Pancreas (tissue), 10 donors: ENCODE measurements at regions not wholly inside any gene's neighbourhood (a gene's known extent, or its start where the extent isn't known, plus 50 kb on each side); places are given as distances from the start of the nearest gene placed in this dataset.

Source experiments
- ATAC-seq, 4 donors: fragments of 200-7000 bp; cut with Tn5 transposase; one replicate each; pipeline versions ENCODE4 v1.8.0 to v1.9.1; 2020; ENCODE audit warnings: mild to moderate bottlenecking in 4 of 4, moderate library complexity in 4 of 4
- DNase-seq, 6 donors: peaks; one replicate each; pipeline ENCODE4 v3.0.0-alpha.2; 2020
- FAIRE-seq: peaks from 2 replicates; lab custom pipeline; 2012; peaks lifted over from hg19 to GRCh38; lab: Jason Lieb, UNC
- H3K27ac ChIP-seq, 4 donors: fragments of 200-600 bp; sonication (generic); 1 replicate in 3 of 4; 2 replicates in 1 of 4; pipeline versions ENCODE4 v1.5.0 to v1.8.0; 2020
- H3K27me3 ChIP-seq, 4 donors: fragments of 200-600 bp; one replicate each; pipeline ENCODE4 v1.8.0; 2021
- H3K36me3 ChIP-seq, 3 donors: fragments of 200-600 bp; sonication (generic) in 1 of 3; one replicate each; pipeline versions ENCODE4 v1.5.0 to v1.8.0; 2020 to 2021
- H3K4me1 ChIP-seq, 3 donors: fragments of 200-600 bp; one replicate each; pipeline ENCODE4 v1.8.0; 2021
- H3K4me3 ChIP-seq, 4 donors: fragments of 200-600 bp; sonication (generic) in 2 of 4; one replicate each; pipeline versions ENCODE4 v1.5.0 to v1.8.0; 2020 to 2021
- H3K9me3 ChIP-seq, 4 donors: fragments of 200-600 bp; one replicate each; pipeline ENCODE4 v1.8.0; 2021
- CTCF ChIP-seq, 4 donors: fragments of 200-600 bp; sonication (generic) in 3 of 4; IDR thresholded peaks; one replicate each; pipeline versions ENCODE4 v1.5.0 to v1.8.0; 2021; ENCODE audit warnings: antibody characterized with exemption in 4 of 4
- WGBS, 2 donors: extraction: QIAGEN DNeasy Blood & Tissue Kit; methylation state at CpG; one replicate each; pipeline ENCODE4 v1.1.7; 2013; 5-methylcytosine and 5-hydroxymethylcytosine counted together
- intact Hi-C, 3 donors: fragments of 100-400 bp; cut with DNase I; formaldehyde crosslinking; loops; one replicate each; pipeline versions ENCODE4 v1.11.1 to v1.14.2; 2022
- donor health status: healthy with polysubstance abuse.
- donor health status: DM: no; HTN: no; CAD: no; lungs with moderate emphysema.
- donor health status: DM: no; HTN: no; CAD: no.
- donor health status: control.
- donor health status: control.
- donor health status: Bipolar disorder and iron deficiency.
- donor health status: DM: yes; HTN: yes; CAD: no.
- donor health status: DM: no; HTN: no; CAD: no.
- donor health status: DM: no; HTN: no; CAD: no.
- donor health status: DM: yes; HTN: yes; CAD: no.

DNA sequence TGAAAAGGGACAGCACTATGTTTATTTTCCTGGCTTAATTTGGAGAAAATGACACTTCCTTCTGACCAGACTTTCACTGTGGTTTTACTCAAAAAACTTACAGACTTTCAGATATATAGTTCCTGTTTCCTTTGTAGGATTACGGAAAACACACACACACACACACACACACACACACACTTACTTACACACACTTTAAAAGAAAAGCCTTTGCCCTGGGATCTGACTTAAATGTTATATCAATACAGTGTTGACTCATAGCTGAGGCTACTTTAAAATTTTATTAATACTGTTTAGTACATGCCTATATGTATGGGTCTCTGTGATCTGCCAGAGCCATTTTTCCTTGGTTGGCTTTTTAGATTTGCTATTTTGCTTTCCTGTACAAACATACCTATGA, 758.3 kb downstream of the DNAH5 start:
- Histone ChIP-seq H3K4me3 (no peak overlapping the region), H3K36me3 (no peaks in the 10 kb centered on the region), H3K4me1 (no peaks in the 10 kb centered on the region), H3K9me3 (no peaks in the 10 kb centered on the region), H3K27ac (no peak overlapping the region), H3K27me3 (no peaks in the 10 kb centered on the region)
- intact Hi-C loops: no loop called here
- FAIRE-seq: no peak
- no peak for ATAC-seq
- WGBS, 2 donors: 72 to 82% methylated on average over 1 of the region's 1 CpG
- no peak for TF ChIP-seq CTCF (IDR thresholded peaks at IDR 0.05)
- DNase-seq: no peak

- no peaks in the 10 kb centered on the region for H3K9me3 ChIP-seq
- WGBS, 2 donors: 77 to 84% methylated on average over 5 of the region's 5 CpGs
- DNase-seq (no peak), FAIRE-seq (no peak), ATAC-seq (no peak)
- H3K36me3 ChIP-seq: no peaks in the 10 kb centered on the region
- no peak for TF ChIP-seq CTCF (IDR thresholded peaks at IDR 0.05)
- intact Hi-C loops: no loop called here
- no peaks in the 10 kb centered on the region for H3K27me3 ChIP-seq
- no peak overlapping the region for H3K27ac ChIP-seq
- H3K4me3 ChIP-seq: no peak overlapping the region
- no peaks in the 10 kb centered on the region for H3K4me1 ChIP-seq
These were observed 764.9 kb downstream of the DNAH5 start for GRCh38 chr5:13179407-13180087.

DNA sequence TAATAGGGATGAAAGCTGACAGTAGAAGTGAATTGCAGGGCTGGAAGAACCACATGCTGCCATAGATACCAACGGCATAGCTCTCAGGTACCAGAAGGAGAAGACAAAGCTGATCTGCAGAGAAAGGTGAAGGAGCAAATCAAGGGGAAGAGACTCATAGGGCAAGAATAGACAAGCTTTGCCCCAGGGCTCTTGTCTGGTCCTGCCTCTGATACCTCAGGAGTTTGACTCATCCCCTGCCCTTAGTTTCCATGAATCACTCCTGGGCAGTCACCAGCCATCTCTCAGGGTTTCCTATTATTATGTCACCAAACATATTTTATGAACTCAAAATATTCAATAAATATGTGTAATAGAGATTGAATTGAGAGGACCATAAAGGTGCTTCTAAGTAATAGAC, 800.9 kb downstream of the DNAH5 start:
- no peak for ATAC-seq
- 42 to 50% methylated on average over 1 of the region's 1 CpG for WGBS, 2 donors
- Histone ChIP-seq H3K27ac (no peak overlapping the region), H3K9me3 (no peaks in the 10 kb centered on the region), H3K36me3 (no peaks in the 10 kb centered on the region), H3K27me3 (no peaks in the 10 kb centered on the region), H3K4me1 (no peaks in the 10 kb centered on the region), H3K4me3 (no peak overlapping the region)
- no peak for DNase-seq
- no peak for FAIRE-seq
- no peak for TF ChIP-seq CTCF (IDR thresholded peaks at IDR 0.05)
- intact Hi-C loops: no loop called here

DNA sequence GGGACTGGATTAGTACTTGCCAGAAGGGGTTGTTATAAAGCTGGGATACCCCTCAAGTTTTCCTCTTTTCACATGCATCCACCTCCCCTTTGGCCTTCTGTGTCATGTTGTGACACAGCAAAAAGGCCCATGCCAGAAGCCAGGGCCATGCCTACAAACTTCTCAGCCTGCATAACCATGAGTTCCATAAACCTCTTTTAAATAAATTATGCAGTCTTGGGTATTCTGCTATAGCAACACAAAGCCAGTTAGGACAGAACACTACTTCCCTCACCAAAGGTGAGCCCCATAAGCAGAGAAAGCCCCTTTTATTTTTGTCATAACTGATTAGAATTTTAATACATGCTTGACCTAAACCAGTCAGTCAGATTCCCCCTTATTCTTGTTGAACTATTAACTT, 801.3 kb downstream of the DNAH5 start:
- intact Hi-C loops: no loop called here
- TF ChIP-seq CTCF (IDR thresholded peaks at IDR 0.05): no peak
- FAIRE-seq: no peak
- no peak for DNase-seq
- H3K27me3 ChIP-seq: no peaks in the 10 kb centered on the region
- ATAC-seq: no peak
- H3K27ac ChIP-seq: no peak overlapping the region
- no peak overlapping the region for H3K4me3 ChIP-seq
- no peaks in the 10 kb centered on the region for H3K4me1 ChIP-seq
- no peaks in the 10 kb centered on the region for H3K9me3 ChIP-seq
- H3K36me3 ChIP-seq: no peaks in the 10 kb centered on the region

DNA sequence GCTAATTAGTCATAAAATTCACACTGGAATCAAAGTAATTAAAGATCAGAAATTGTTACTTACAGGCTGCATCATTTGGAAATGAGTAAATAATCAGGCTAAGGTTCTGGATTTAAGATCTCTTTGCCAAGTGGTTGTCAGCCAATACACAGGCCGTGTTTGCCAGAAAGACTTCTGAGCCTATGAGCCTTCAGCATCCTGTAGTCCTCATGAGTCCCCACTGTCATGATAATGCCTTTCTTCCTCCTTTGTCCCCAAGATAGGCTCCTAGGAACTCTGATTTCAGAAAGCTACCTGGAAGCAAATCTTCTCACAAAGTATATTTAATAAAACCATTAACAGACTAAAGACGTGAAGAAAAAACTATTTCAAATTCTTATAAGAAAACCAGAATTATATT, 810.5 kb downstream of the DNAH5 start:
- Histone ChIP-seq H3K9me3 (no peaks in the 10 kb centered on the region), H3K36me3 (no peaks in the 10 kb centered on the region), H3K27me3 (no peaks in the 10 kb centered on the region), H3K27ac (no peak overlapping the region), H3K4me3 (no peak overlapping the region), H3K4me1 (no peaks in the 10 kb centered on the region)
- 57 to 69% methylated on average over 2 of the region's 2 CpGs for WGBS, 2 donors
- no peak for DNase-seq
- no peak for TF ChIP-seq CTCF (IDR thresholded peaks at IDR 0.05)
- no peak for FAIRE-seq
- intact Hi-C loops: no loop called here
- no peak for ATAC-seq
